ENCODE measurements at regions not wholly inside any gene's neighbourhood (a gene's known extent, or its start where the extent isn't known, plus 50 kb on each side); places are given as distances from the start of the nearest gene placed in this dataset.
A peak's percentile ranks its signal among the peaks of the same experiment; 100 is the strongest.

DNA sequence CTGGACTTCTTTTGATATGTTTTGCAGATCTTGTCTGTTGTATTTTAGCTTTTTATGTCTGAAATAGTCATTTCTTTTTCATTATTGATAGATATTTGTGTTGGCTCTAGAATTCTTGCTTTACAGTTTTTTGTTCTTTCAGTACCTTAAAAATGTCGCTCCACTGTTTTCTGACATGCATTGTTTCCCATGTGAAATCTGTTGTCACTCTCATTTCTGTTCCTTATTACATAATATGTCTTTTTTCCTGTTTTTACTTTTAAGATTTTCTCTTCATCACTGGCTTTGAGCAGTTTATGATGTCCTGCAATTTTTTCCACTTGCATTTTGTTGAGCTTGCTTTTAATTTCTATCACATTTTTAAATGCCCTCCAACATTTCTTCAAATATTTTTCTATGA is 270.4 kb upstream of the TARS1 start:
- Histone ChIP-seq H3K27ac (ENCODE audit: low read depth in 2 of 2, low read length in 1 of 2) (no peak overlapping the region), H3K36me3 (replicated peaks in 1 of 2; ENCODE audit: control insufficient read depth in 1 of 2, insufficient read depth in 2 of 2, low read length in 1 of 2) (peaks cover 0 to 5% of the 10 kb centered on the region in 2 experiments), H3F3A (replicated peaks; ENCODE audit: insufficient read depth) (peaks cover 6% of the 10 kb centered on the region), H3K9me3 (peaks cover 31% of the 10 kb centered on the region), H2AFZ (ENCODE audit: low read depth) (no peak overlapping the region), H3K4me3 (ENCODE audit: low read depth in 2 of 2, low read length in 1 of 2) (no peak overlapping the region), H3K79me2 (ENCODE audit: insufficient read depth) (no peaks in the 10 kb centered on the region), H3K9ac (no peak overlapping the region), H4K20me1 (ENCODE audit: insufficient read depth) (no peaks in the 10 kb centered on the region), H3K9me2 (no peaks in the 10 kb centered on the region), H3K27me3 (ENCODE audit: insufficient read depth) (no peaks in the 10 kb centered on the region), H3K4me1 (ENCODE audit: control insufficient read depth in 1 of 2, insufficient read depth in 2 of 2, low read depth in 1 of 2, low read length in 1 of 2) (no peaks in the 10 kb centered on the region), H3K4me2 (no peak overlapping the region)
- DNase-seq = no peak
- 6% methylated on average over 1 of the region's 1 CpG for WGBS (ENCODE audit: low lambda C conversion rate)
- CTCF ChIA-PET = no interaction called here
- POLR2A ChIA-PET = no interaction called here
- no peak for TF ChIP-seq USF1 (IDR thresholded peaks at IDR 0.05; ENCODE audit: borderline replicate concordance, low read depth)
- TF ChIP-seq FOSL2 (IDR thresholded peaks at IDR 0.05; ENCODE audit: borderline replicate concordance, low read depth) = no peak
- TF ChIP-seq NRF1 (IDR thresholded peaks at IDR 0.05; ENCODE audit: low read depth, low read length) = no peak
- no peak for TF ChIP-seq NFIC (IDR thresholded peaks at IDR 0.05; ENCODE audit: borderline replicate concordance)
- no peak for TF ChIP-seq MEF2A (IDR thresholded peaks at IDR 0.05; ENCODE audit: borderline replicate concordance, low read depth)
- TF ChIP-seq TEAD4 (IDR thresholded peaks at IDR 0.05; ENCODE audit: borderline replicate concordance, insufficient read depth) = no peak
- TF ChIP-seq MAX (IDR thresholded peaks at IDR 0.05; ENCODE audit: low read depth) = peak; percentile 65
- TF ChIP-seq TCF12 (IDR thresholded peaks at IDR 0.05) = peak; percentile 24; the same call in 1 of the 2 replicates
- TF ChIP-seq CHD2 (IDR thresholded peaks at IDR 0.05; ENCODE audit: low read length, partially characterized antibody) = no peak
- no peak for TF ChIP-seq MXI1 (IDR thresholded peaks at IDR 0.05; ENCODE audit: low read depth, low read length)
- no peak for TF ChIP-seq FOXM1 (IDR thresholded peaks at IDR 0.05; ENCODE audit: low read depth)

- H2AFZ ChIP-seq (ENCODE audit: low read depth) = no peak overlapping the region; the same call in 1 of the 2 replicates
- no peaks in the 10 kb centered on the region for H4K20me1 ChIP-seq (ENCODE audit: insufficient read depth)
- ChIA-PET POLR2A (no interaction called here), CTCF (no interaction called here)
- peaks cover 20% of the 10 kb centered on the region for H3K9me3 ChIP-seq
- H3K79me2 ChIP-seq (ENCODE audit: insufficient read depth) = no peaks in the 10 kb centered on the region
- TF ChIP-seq RCOR1 (IDR thresholded peaks at IDR 0.05; ENCODE audit: low read length) (no peak), YY1 (IDR thresholded peaks at IDR 0.05; ENCODE audit: low read depth) (no peak), MAX (IDR thresholded peaks at IDR 0.05; ENCODE audit: low read depth) (no peak), NRF1 (IDR thresholded peaks at IDR 0.05; ENCODE audit: low read depth, low read length) (no peak), SIN3A (IDR thresholded peaks at IDR 0.05; ENCODE audit: borderline replicate concordance, low read depth, low read length) (no peak), FOXM1 (IDR thresholded peaks at IDR 0.05; ENCODE audit: low read depth) (no peak), RAD21 (IDR thresholded peaks at IDR 0.05; ENCODE audit: low read length) (no peak), RFX5 (IDR thresholded peaks at IDR 0.05; ENCODE audit: low read length) (no peak), FOSL2 (IDR thresholded peaks at IDR 0.05; ENCODE audit: borderline replicate concordance, low read depth) (no peak), REST (IDR thresholded peaks at IDR 0.05; ENCODE audit: low read depth, low read length) (no peak), MXI1 (IDR thresholded peaks at IDR 0.05; ENCODE audit: low read depth, low read length) (no peak), CHD2 (IDR thresholded peaks at IDR 0.05; ENCODE audit: low read length, partially characterized antibody) (no peak)
- no peaks in the 10 kb centered on the region for H3K4me1 ChIP-seq (ENCODE audit: control insufficient read depth in 1 of 2, insufficient read depth in 2 of 2, low read depth in 1 of 2, low read length in 1 of 2)
- peaks cover 9% of the 10 kb centered on the region for H3F3A ChIP-seq (replicated peaks; ENCODE audit: insufficient read depth)
- H3K9me2 ChIP-seq = no peaks in the 10 kb centered on the region
- H3K36me3 ChIP-seq (replicated peaks in 1 of 2; ENCODE audit: control insufficient read depth in 1 of 2, insufficient read depth in 2 of 2, low read length in 1 of 2) = peaks cover 0 to 5% of the 10 kb centered on the region in 2 experiments
- H3K27me3 ChIP-seq (ENCODE audit: insufficient read depth) = no peaks in the 10 kb centered on the region
- DNase-seq = no peak
- H3K9ac ChIP-seq = no peak overlapping the region
- 37% methylated on average over 5 of the region's 5 CpGs for WGBS (ENCODE audit: low lambda C conversion rate)
- H3K27ac ChIP-seq (ENCODE audit: low read depth in 2 of 2, low read length in 1 of 2) = no peak overlapping the region
- H3K4me3 ChIP-seq (ENCODE audit: low read depth in 2 of 2, low read length in 1 of 2) = no peak overlapping the region
- no peak overlapping the region for H3K4me2 ChIP-seq
Measured at GRCh38 chr5:33174383-33174782, 266.4 kb upstream of the TARS1 start.
